H9 (cell line): ENCODE measurements at regions not wholly inside any gene's neighbourhood (a gene's known extent, or its start where the extent isn't known, plus 50 kb on each side); places are given as distances from the start of the nearest gene placed in this dataset.

Experiments used
- DNase-seq: peaks from one replicate; pipeline ENCODE4 v3.0.0-alpha.2; 2017
- H2AFZ ChIP-seq: one replicate; pipeline ENCODE4 v1.6.1; 2013; ENCODE audit warnings: mild to moderate bottlenecking, low read length, control low read depth, moderate library complexity
- H2AK5ac ChIP-seq: 2 replicates; pipeline ENCODE4 v1.6.1; 2013; ENCODE audit warnings: low read length, control low read depth, mixed read lengths; ENCODE audit not compliant: insufficient read length
- H2BK120ac ChIP-seq: one replicate; pipeline ENCODE4 v1.6.1; 2013; ENCODE audit warnings: low read depth, mild to moderate bottlenecking, low read length, control low read depth, inconsistent platforms; ENCODE audit not compliant: poor library complexity, severe bottlenecking
- H2BK12ac ChIP-seq: 2 replicates; pipeline ENCODE4 v1.6.1; 2013; ENCODE audit warnings: low read length, control low read depth, mixed read lengths, low read depth; ENCODE audit not compliant: insufficient read length
- H2BK15ac ChIP-seq: 2 replicates; pipeline ENCODE4 v1.6.1; 2013; ENCODE audit warnings: low read depth, low read length, control low read depth
- H2BK20ac ChIP-seq: one replicate; pipeline ENCODE4 v1.6.1; 2013; ENCODE audit warnings: low read depth, mild to moderate bottlenecking, low read length, control low read depth, inconsistent platforms; ENCODE audit not compliant: poor library complexity, severe bottlenecking
- H2BK5ac ChIP-seq: 2 replicates; pipeline ENCODE4 v1.6.1; 2013; ENCODE audit warnings: low read length, control low read depth, mixed read lengths; ENCODE audit not compliant: insufficient read length
- H3K14ac ChIP-seq: 2 replicates; pipeline ENCODE4 v1.6.1; 2013; ENCODE audit warnings: low read length, control low read depth; ENCODE audit not compliant: insufficient read depth
- H3K18ac ChIP-seq: 2 replicates; pipeline ENCODE4 v1.6.1; 2013; ENCODE audit warnings: low read depth, mild to moderate bottlenecking, mixed read lengths, low read length, control low read depth; ENCODE audit not compliant: insufficient read length
- H3K23ac ChIP-seq: 2 replicates; pipeline ENCODE4 v1.6.1; 2013; ENCODE audit warnings: low read length, control low read depth, mixed read lengths, low read depth; ENCODE audit not compliant: insufficient read length
- H3K23me2 ChIP-seq: 2 replicates; pipeline ENCODE4 v1.6.1; 2013; ENCODE audit warnings: low read depth, mild to moderate bottlenecking, mixed read lengths, low read length, control low read depth; ENCODE audit not compliant: insufficient read length, poor library complexity, severe bottlenecking
- H3K27ac ChIP-seq: 2 replicates; pipeline ENCODE4 v1.5.1; 2013; ENCODE audit warnings: low read length, control low read depth, mixed read lengths, low read depth; ENCODE audit not compliant: insufficient read length
- H3K27me3 ChIP-seq: 2 replicates; pipeline ENCODE4 v1.6.1; 2013; ENCODE audit warnings: low read length, control low read depth, inconsistent platforms; ENCODE audit not compliant: insufficient read depth
- H3K4ac ChIP-seq: 2 replicates; pipeline ENCODE4 v1.6.1; 2013; ENCODE audit warnings: low read depth, mild to moderate bottlenecking, control low read depth, inconsistent platforms, low read length, moderate library complexity
- H3K4me1 ChIP-seq: 2 replicates; pipeline ENCODE4 v1.6.1; 2013; ENCODE audit warnings: low read length, control low read depth, inconsistent platforms; ENCODE audit not compliant: insufficient read depth
- H3K4me2 ChIP-seq: 2 replicates; pipeline ENCODE4 v1.6.1; 2013; ENCODE audit warnings: low read length, control low read depth, mixed read lengths; ENCODE audit not compliant: insufficient read length, insufficient read depth
- H3K56ac ChIP-seq: 2 replicates; pipeline ENCODE4 v1.6.1; 2013; ENCODE audit warnings: low read depth, mild to moderate bottlenecking, mixed read lengths, low read length, control low read depth; ENCODE audit not compliant: insufficient read length
- H3K79me1 ChIP-seq: 2 replicates; pipeline ENCODE4 v1.6.1; 2013; ENCODE audit warnings: low read depth, mild to moderate bottlenecking, moderate library complexity, low read length, control low read depth, inconsistent platforms; ENCODE audit not compliant: insufficient read depth, poor library complexity, severe bottlenecking
- H3K79me2 ChIP-seq: 2 replicates; pipeline ENCODE4 v1.6.1; 2013; ENCODE audit warnings: low read length, control low read depth, inconsistent platforms; ENCODE audit not compliant: insufficient read depth
- H3K9ac ChIP-seq: 2 replicates; pipeline ENCODE4 v1.6.1; 2013; ENCODE audit warnings: low read length, control low read depth, mixed read lengths; ENCODE audit not compliant: insufficient read length; ENCODE audit errors: extremely low read depth
- H3K9me3 ChIP-seq: one replicate; pipeline ENCODE4 v1.6.1; 2013; ENCODE audit warnings: low read depth, low read length, inconsistent platforms; ENCODE audit not compliant: control insufficient read depth
- H3T11ph ChIP-seq: one replicate; pipeline ENCODE4 v1.6.1; 2013; ENCODE audit warnings: mild to moderate bottlenecking, low read length, control low read depth, inconsistent platforms
- H4K20me1 ChIP-seq: one replicate; pipeline ENCODE4 v1.6.1; 2013; ENCODE audit not compliant: control insufficient read depth, insufficient read length, insufficient read depth
- H4K5ac ChIP-seq: 2 replicates; pipeline ENCODE4 v1.6.1; 2013; ENCODE audit warnings: low read depth, mild to moderate bottlenecking, mixed read lengths, low read length, control low read depth; ENCODE audit not compliant: insufficient read length
- H4K8ac ChIP-seq: replicated peaks from 2 replicates; pipeline ENCODE4 v1.6.1; 2013; ENCODE audit warnings: low read length, control low read depth, mixed read lengths, low read depth; ENCODE audit not compliant: insufficient read length
- H4K91ac ChIP-seq: 2 replicates; pipeline ENCODE4 v1.6.1; 2013; ENCODE audit warnings: low read depth, mild to moderate bottlenecking, moderate library complexity, mixed read lengths, low read length, control low read depth; ENCODE audit not compliant: insufficient read length
- H3K27ac Mint-ChIP-seq, 3 experiments: 2 replicates in 2 of 3; 3 replicates in 1 of 3; pipeline ENCODE4 v1.8.0; 2020 to 2021; ENCODE audit warnings: mixed read lengths in 3 of 3, mild to moderate bottlenecking in 1 of 3, moderate library complexity in 1 of 3
- H3K27me3 Mint-ChIP-seq: 2 replicates; pipeline ENCODE4 v1.8.0; 2021; ENCODE audit warnings: low read depth, mild to moderate bottlenecking, moderate library complexity, mixed read lengths
- H3K36me3 Mint-ChIP-seq, 3 experiments: 2 replicates in 2 of 3; 3 replicates in 1 of 3; pipeline ENCODE4 v1.8.0; 2020 to 2021; ENCODE audit warnings: low read depth in 3 of 3, mixed read lengths in 3 of 3; ENCODE audit not compliant: insufficient read depth in 1 of 3
- H3K4me1 Mint-ChIP-seq, 2 experiments: 2 replicates each; pipeline ENCODE4 v1.8.0; 2020; ENCODE audit warnings: mixed read lengths in 2 of 2
- H3K4me3 Mint-ChIP-seq, 2 experiments: 2 replicates in 1 of 2; 3 replicates in 1 of 2; pipeline ENCODE4 v1.8.0; 2020 to 2021; ENCODE audit warnings: mild to moderate bottlenecking in 2 of 2, mixed read lengths in 2 of 2, moderate library complexity in 1 of 2
- H3K9me3 Mint-ChIP-seq, 2 experiments: 2 replicates in 1 of 2; 3 replicates in 1 of 2; pipeline ENCODE4 v1.8.0; 2020; ENCODE audit warnings: mild to moderate bottlenecking in 2 of 2, mixed read lengths in 2 of 2, moderate library complexity in 1 of 2
- WGBS: extraction: QIAGEN DNeasy Blood & Tissue Kit; methylation state at CpG from one replicate; pipeline ENCODE4 v1.1.7; 2013; ENCODE audit warnings: missing lambda C conversion rate, low lambda C conversion rate, mixed read lengths; ENCODE audit not compliant: insufficient read length; ENCODE audit errors: extremely low coverage; 5-methylcytosine and 5-hydroxymethylcytosine counted together
- TF ChIP-seq, protein P1 (sequence below): fragments of 200-600 bp; sonication (generic); conservative IDR thresholded peaks from 3 replicates; pipeline ENCODE4 v1.8.0; 2021; ENCODE audit warnings: antibody characterized with exemption, mild to moderate bottlenecking

DNA sequence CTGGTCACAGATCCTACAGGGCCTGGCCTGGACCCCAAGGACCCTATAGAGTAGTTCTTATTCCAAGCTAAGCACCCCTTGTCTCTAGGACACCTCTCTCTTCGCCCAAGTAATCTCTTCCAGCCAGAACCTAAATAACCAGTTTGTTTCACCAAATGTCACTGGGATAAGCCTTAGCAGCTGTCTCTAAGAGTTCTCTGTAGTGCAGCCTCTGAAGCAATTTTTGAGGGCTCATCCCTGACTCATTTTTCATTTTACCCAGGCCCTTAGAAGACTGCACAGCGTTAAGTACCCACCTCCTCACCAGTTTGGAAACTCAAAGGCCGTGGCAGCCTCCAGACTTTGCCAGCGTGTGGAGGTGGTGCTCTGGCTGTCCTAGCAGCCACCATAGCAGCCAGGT, 290.1 kb upstream of the SIX2 start:
- Histone ChIP-seq H3K4me1 (no peaks in the 10 kb centered on the region), H3K56ac (no peak overlapping the region), H2AK5ac (no peak overlapping the region), H3K27ac (no peak overlapping the region), H4K5ac (no peak overlapping the region), H2BK20ac (no peak overlapping the region), H3K79me1 (no peaks in the 10 kb centered on the region), H3K4me2 (no peak overlapping the region), H3K9me3 (no peaks in the 10 kb centered on the region), H2BK15ac (no peak overlapping the region), H4K20me1 (no peaks in the 10 kb centered on the region), H2BK5ac (no peak overlapping the region), H3K4ac (no peak overlapping the region), H3K23ac (no peak overlapping the region), H3K18ac (no peak overlapping the region), H2BK12ac (no peak overlapping the region), H3K14ac (no peak overlapping the region), H4K8ac (no peak overlapping the region), H3K9ac (no peak overlapping the region), H3K23me2 (no peaks in the 10 kb centered on the region), H2BK120ac (no peak overlapping the region), H3T11ph (no peak overlapping the region), H3K27me3 (no peaks in the 10 kb centered on the region), H3K79me2 (no peaks in the 10 kb centered on the region), H2AFZ (no peak overlapping the region), H4K91ac (no peak overlapping the region)
- no peaks in the 10 kb centered on the region for H3K9me3 Mint-ChIP-seq
- TF ChIP-seq, protein P1, sequence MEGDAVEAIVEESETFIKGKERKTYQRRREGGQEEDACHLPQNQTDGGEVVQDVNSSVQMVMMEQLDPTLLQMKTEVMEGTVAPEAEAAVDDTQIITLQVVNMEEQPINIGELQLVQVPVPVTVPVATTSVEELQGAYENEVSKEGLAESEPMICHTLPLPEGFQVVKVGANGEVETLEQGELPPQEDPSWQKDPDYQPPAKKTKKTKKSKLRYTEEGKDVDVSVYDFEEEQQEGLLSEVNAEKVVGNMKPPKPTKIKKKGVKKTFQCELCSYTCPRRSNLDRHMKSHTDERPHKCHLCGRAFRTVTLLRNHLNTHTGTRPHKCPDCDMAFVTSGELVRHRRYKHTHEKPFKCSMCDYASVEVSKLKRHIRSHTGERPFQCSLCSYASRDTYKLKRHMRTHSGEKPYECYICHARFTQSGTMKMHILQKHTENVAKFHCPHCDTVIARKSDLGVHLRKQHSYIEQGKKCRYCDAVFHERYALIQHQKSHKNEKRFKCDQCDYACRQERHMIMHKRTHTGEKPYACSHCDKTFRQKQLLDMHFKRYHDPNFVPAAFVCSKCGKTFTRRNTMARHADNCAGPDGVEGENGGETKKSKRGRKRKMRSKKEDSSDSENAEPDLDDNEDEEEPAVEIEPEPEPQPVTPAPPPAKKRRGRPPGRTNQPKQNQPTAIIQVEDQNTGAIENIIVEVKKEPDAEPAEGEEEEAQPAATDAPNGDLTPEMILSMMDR, result no peak
- no peak overlapping the region for H3K27ac Mint-ChIP-seq
- DNase-seq, result no peak
- no peak overlapping the region for H3K4me3 Mint-ChIP-seq
- no peaks in the 10 kb centered on the region; a peak in 1 of 7 replicates for H3K36me3 Mint-ChIP-seq
- WGBS, result no CpG with 5 or more reads among the region's 4 CpGs
- peaks cover 0 to 4% of the 10 kb centered on the region in 2 experiments; a peak in 3 of 4 replicates for H3K4me1 Mint-ChIP-seq
- peaks cover 7% of the 10 kb centered on the region for H3K27me3 Mint-ChIP-seq
